Liver (tissue), 8 donors: ENCODE measurements at regions not wholly inside any gene's neighbourhood (a gene's known extent, or its start where the extent isn't known, plus 50 kb on each side); places are given as distances from the start of the nearest gene placed in this dataset.

Experiments
- DNase-seq: peaks from one replicate; pipeline ENCODE4 v3.0.0-alpha.2; 2017; ENCODE audit warnings: low spot score
- H3K27ac ChIP-seq, 2 donors: one replicate each; pipeline ENCODE4 v1.7.0; 2013; ENCODE audit warnings: inconsistent platforms in 2 of 2, low read length in 2 of 2, control low read depth in 1 of 2, low read depth in 1 of 2, mild to moderate bottlenecking in 1 of 2
- H3K27me3 ChIP-seq, 4 donors: one replicate each; pipeline versions ENCODE4 v1.6.1 to v1.7.0; 2013; ENCODE audit warnings: low read length in 3 of 4, inconsistent platforms in 1 of 4, mild to moderate bottlenecking in 1 of 4, moderate library complexity in 1 of 4; ENCODE audit not compliant: control insufficient read depth in 4 of 4, insufficient read depth in 4 of 4
- H3K36me3 ChIP-seq, 4 donors: one replicate each; pipeline versions ENCODE4 v1.6.1 to v1.7.0; 2013; ENCODE audit warnings: low read length in 3 of 4, mild to moderate bottlenecking in 3 of 4, low read depth in 1 of 4, moderate library complexity in 1 of 4; ENCODE audit not compliant: control insufficient read depth in 4 of 4, insufficient read depth in 3 of 4
- H3K4me1 ChIP-seq, 4 donors: one replicate each; pipeline versions ENCODE4 v1.6.1 to v1.7.0; 2013; ENCODE audit warnings: low read length in 3 of 4, mild to moderate bottlenecking in 3 of 4, moderate library complexity in 1 of 4; ENCODE audit not compliant: control insufficient read depth in 4 of 4, insufficient read depth in 4 of 4
- H3K4me3 ChIP-seq, 3 donors: one replicate each; pipeline versions ENCODE4 v1.6.1 to v1.7.0; 2013; ENCODE audit warnings: low read length in 3 of 3, control low read depth in 1 of 3, low read depth in 1 of 3, mild to moderate bottlenecking in 1 of 3
- H3K9ac ChIP-seq, 2 donors: one replicate each; pipeline ENCODE4 v1.7.0; 2013; ENCODE audit warnings: low read length in 2 of 2, mild to moderate bottlenecking in 2 of 2, moderate library complexity in 2 of 2, control low read depth in 1 of 2, low read depth in 1 of 2
- H3K9me3 ChIP-seq, 4 donors: one replicate each; pipeline versions ENCODE4 v1.6.1 to v1.7.0; 2013; ENCODE audit warnings: low read length in 3 of 4; ENCODE audit not compliant: control insufficient read depth in 4 of 4
- EGR1 ChIP-seq, 2 donors: IDR thresholded peaks; 2 replicates each; pipeline ENCODE4 v1.6.1; 2016 to 2018; ENCODE audit warnings: antibody characterized with exemption in 2 of 2, low read depth in 2 of 2
- FOXA1 ChIP-seq: IDR thresholded peaks from 2 replicates; pipeline ENCODE4 v1.6.1; 2016; ENCODE audit warnings: antibody characterized with exemption
- GABPA ChIP-seq, 2 donors: IDR thresholded peaks in 1 of 2; conservative IDR thresholded peaks in 1 of 2; 2 replicates each; pipeline ENCODE4 v1.6.1; 2016; ENCODE audit warnings: antibody characterized with exemption in 2 of 2, mild to moderate bottlenecking in 1 of 2, moderate library complexity in 1 of 2
- HNF4A ChIP-seq, 2 donors: conservative IDR thresholded peaks; 2 replicates each; pipeline ENCODE4 v1.6.1; 2016; ENCODE audit warnings: antibody characterized with exemption in 2 of 2, mild to moderate bottlenecking in 2 of 2
- HNF4G ChIP-seq: IDR thresholded peaks from 2 replicates; pipeline ENCODE4 v1.6.1; 2016; ENCODE audit warnings: antibody characterized with exemption
- MAX ChIP-seq: IDR thresholded peaks from 2 replicates; pipeline ENCODE4 v1.6.1; 2016; ENCODE audit warnings: antibody characterized with exemption
- NR2F2 ChIP-seq: IDR thresholded peaks from 2 replicates; pipeline ENCODE4 v1.6.1; 2016; ENCODE audit warnings: antibody characterized with exemption
- RAD21 ChIP-seq, 2 donors: IDR thresholded peaks; 2 replicates each; pipeline ENCODE4 v1.6.1; 2016; ENCODE audit warnings: antibody characterized with exemption in 2 of 2, mild to moderate bottlenecking in 2 of 2
- REST ChIP-seq: IDR thresholded peaks from 2 replicates; pipeline ENCODE4 v1.6.1; 2016; ENCODE audit warnings: antibody characterized with exemption, mild to moderate bottlenecking
- RXRA ChIP-seq, 2 donors: IDR thresholded peaks; 2 replicates each; pipeline ENCODE4 v1.6.1; 2017 to 2018; ENCODE audit warnings: antibody characterized with exemption in 2 of 2, mild to moderate bottlenecking in 1 of 2
- SP1 ChIP-seq: IDR thresholded peaks from 2 replicates; pipeline ENCODE4 v1.6.1; 2018; ENCODE audit warnings: antibody characterized with exemption, mild to moderate bottlenecking
- TAF1 ChIP-seq: conservative IDR thresholded peaks from 2 replicates; pipeline ENCODE4 v1.6.1; 2016; ENCODE audit warnings: antibody characterized with exemption, mild to moderate bottlenecking
- YY1 ChIP-seq: IDR thresholded peaks from 2 replicates; pipeline ENCODE4 v1.6.1; 2016; ENCODE audit warnings: antibody characterized with exemption, mild to moderate bottlenecking
- ZBTB33 ChIP-seq: IDR thresholded peaks from 2 replicates; pipeline ENCODE4 v1.6.1; 2016; ENCODE audit warnings: antibody characterized with exemption
- WGBS: extraction: QIAGEN DNeasy Blood & Tissue Kit; methylation state at CpG from one replicate; pipeline ENCODE4 v1.1.7; 2013; 5-methylcytosine and 5-hydroxymethylcytosine counted together
- TF ChIP-seq, protein P1 (sequence below): IDR thresholded peaks from 2 replicates; pipeline ENCODE4 v1.6.1; 2016; ENCODE audit warnings: antibody characterized with exemption
- TF ChIP-seq, protein P2 (sequence below): fragments of 150-350 bp; IDR thresholded peaks from 2 replicates; pipeline ENCODE4 v1.5.1; 2017; ENCODE audit warnings: improper control_type of control experiment, low read depth, low read length; ENCODE audit not compliant: missing input control
- donor health status: healthy.
- donor health status: healthy.
- donor health status: healthy.
- donor health status: healthy.
- donor health status: healthy.

DNA sequence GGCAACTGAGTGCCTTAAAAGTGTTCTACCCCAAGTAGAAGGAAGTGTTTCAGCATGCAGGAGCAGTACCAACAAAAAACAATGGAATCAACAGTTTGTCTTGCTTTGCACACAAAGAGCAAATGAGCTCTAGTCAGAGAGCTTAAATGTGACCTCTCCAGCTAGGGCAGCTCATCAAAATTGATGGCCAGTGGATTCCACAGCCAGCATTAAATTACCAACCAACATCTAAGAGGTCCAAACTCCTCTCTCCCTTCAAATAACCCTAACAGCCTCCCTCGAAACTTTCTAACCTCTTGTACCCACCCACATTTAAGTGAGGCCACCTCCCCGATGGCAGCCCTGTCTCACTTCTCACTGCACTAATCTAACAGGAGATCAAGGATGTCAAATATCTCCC lies 219.9 kb downstream of the CHIC2 start:
- TF ChIP-seq YY1 (no peak), RAD21 (IDR thresholded peaks at IDR 0.05) (no peak), HNF4A (conservative IDR thresholded peaks at IDR 0.05) (no peak), MAX (no peak)
- TF ChIP-seq, protein P1, sequence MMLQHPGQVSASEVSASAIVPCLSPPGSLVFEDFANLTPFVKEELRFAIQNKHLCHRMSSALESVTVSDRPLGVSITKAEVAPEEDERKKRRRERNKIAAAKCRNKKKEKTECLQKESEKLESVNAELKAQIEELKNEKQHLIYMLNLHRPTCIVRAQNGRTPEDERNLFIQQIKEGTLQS: no peak
- Histone ChIP-seq H3K27ac (no peak overlapping the region), H3K27me3 (no peaks in the 10 kb centered on the region), H3K36me3 (no peaks in the 10 kb centered on the region), H3K4me3 (no peak overlapping the region), H3K9ac (no peak overlapping the region), H3K4me1 (peaks cover 0 to 6% (median under 1%) of the 10 kb centered on the region in 4 donors), H3K9me3 (no peaks in the 10 kb centered on the region)
- DNase-seq: no peak
- WGBS: 91% methylated on average over 2 of the region's 2 CpGs

- no peak for DNase-seq
- H3K36me3 ChIP-seq: no peaks in the 10 kb centered on the region
- 72% methylated on average over 3 of the region's 3 CpGs for WGBS
- no peaks in the 10 kb centered on the region for H3K27me3 ChIP-seq
- no peak overlapping the region for H3K9ac ChIP-seq
- no peak overlapping the region for H3K4me3 ChIP-seq
- peaks cover 0 to 6% (median 0%) of the 10 kb centered on the region in 4 donors for H3K4me1 ChIP-seq
- H3K27ac ChIP-seq: no peak overlapping the region
- TF ChIP-seq GABPA (IDR thresholded peaks at IDR 0.05 in 1 of 2, conservative IDR thresholded peaks at IDR 0.05 in 1 of 2): no peak
- TF ChIP-seq NR2F2: no peak
- no peak for TF ChIP-seq YY1
- TF ChIP-seq, protein P1: no peak
- TF ChIP-seq RXRA (IDR thresholded peaks at IDR 0.05): no peak
- TF ChIP-seq MAX: no peak
- TF ChIP-seq, protein P2, sequence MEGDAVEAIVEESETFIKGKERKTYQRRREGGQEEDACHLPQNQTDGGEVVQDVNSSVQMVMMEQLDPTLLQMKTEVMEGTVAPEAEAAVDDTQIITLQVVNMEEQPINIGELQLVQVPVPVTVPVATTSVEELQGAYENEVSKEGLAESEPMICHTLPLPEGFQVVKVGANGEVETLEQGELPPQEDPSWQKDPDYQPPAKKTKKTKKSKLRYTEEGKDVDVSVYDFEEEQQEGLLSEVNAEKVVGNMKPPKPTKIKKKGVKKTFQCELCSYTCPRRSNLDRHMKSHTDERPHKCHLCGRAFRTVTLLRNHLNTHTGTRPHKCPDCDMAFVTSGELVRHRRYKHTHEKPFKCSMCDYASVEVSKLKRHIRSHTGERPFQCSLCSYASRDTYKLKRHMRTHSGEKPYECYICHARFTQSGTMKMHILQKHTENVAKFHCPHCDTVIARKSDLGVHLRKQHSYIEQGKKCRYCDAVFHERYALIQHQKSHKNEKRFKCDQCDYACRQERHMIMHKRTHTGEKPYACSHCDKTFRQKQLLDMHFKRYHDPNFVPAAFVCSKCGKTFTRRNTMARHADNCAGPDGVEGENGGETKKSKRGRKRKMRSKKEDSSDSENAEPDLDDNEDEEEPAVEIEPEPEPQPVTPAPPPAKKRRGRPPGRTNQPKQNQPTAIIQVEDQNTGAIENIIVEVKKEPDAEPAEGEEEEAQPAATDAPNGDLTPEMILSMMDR: no peak
- TF ChIP-seq HNF4G: no peak
- no peak for TF ChIP-seq RAD21 (IDR thresholded peaks at IDR 0.05)
- no peak for TF ChIP-seq SP1
- no peak for TF ChIP-seq EGR1 (IDR thresholded peaks at IDR 0.05; ENCODE audit: low read depth in 2 of 2)
- H3K9me3 ChIP-seq: no peaks in the 10 kb centered on the region
Measured at GRCh38 chr4:53844133-53844532, 220.3 kb downstream of the CHIC2 start.

GRCh38 chr4:53841711-53842110 lies 222.7 kb downstream of the CHIC2 start:
- no peaks in the 10 kb centered on the region for H3K36me3 ChIP-seq
- H3K9ac ChIP-seq: no peak overlapping the region
- H3K4me3 ChIP-seq: no peak overlapping the region
- H3K27me3 ChIP-seq: no peaks in the 10 kb centered on the region
- WGBS: 92% methylated on average over 5 of the region's 5 CpGs
- no peaks in the 10 kb centered on the region for H3K4me1 ChIP-seq
- DNase-seq: no peak
- no peaks in the 10 kb centered on the region for H3K9me3 ChIP-seq
- H3K27ac ChIP-seq: no peak overlapping the region
- TF ChIP-seq YY1 (no peak), SP1 (no peak), FOXA1 (no peak), HNF4A (conservative IDR thresholded peaks at IDR 0.05) (no peak), RXRA (IDR thresholded peaks at IDR 0.05) (no peak), MAX (no peak), HNF4G (no peak), RAD21 (IDR thresholded peaks at IDR 0.05) (no peak), TAF1 (no peak), REST (no peak), ZBTB33 (no peak)
- TF ChIP-seq, protein P2: no peak
